Smooth muscle cell (in vitro differentiated cells): ENCODE measurements at regions not wholly inside any gene's neighbourhood (a gene's known extent, or its start where the extent isn't known, plus 50 kb on each side); places are given as distances from the start of the nearest gene placed in this dataset.
A peak's percentile ranks its signal among the peaks of the same experiment; 100 is the strongest.

Source experiments
- DNase-seq: peaks from one replicate; lab custom pipeline; 2025; ENCODE audit not compliant: unreplicated experiment; lab: John Stamatoyannopoulos, UW
- H2AFZ ChIP-seq: fragments of 200-600 bp; sonication (generic); 2 replicates; pipeline ENCODE4 v1.6.0; 2016; ENCODE audit warnings: antibody characterized with exemption, low read depth, mild to moderate bottlenecking
- H3F3A ChIP-seq: fragments of 200-600 bp; sonication (generic); 2 replicates; pipeline ENCODE4 v1.6.0; 2017; ENCODE audit warnings: antibody characterized with exemption, low read depth
- H3K27ac ChIP-seq: fragments of 200-600 bp; sonication (generic); 2 replicates; pipeline ENCODE4 v1.5.1; 2016; ENCODE audit warnings: low read depth, mild to moderate bottlenecking
- H3K27me3 ChIP-seq: fragments of 200-600 bp; sonication (generic); 2 replicates; pipeline ENCODE4 v1.6.1; 2016; ENCODE audit warnings: low read depth, mild to moderate bottlenecking
- H3K36me3 ChIP-seq: fragments of 200-600 bp; sonication (generic); 2 replicates; pipeline ENCODE4 v1.5.1; 2016; ENCODE audit warnings: low read depth
- H3K4me1 ChIP-seq: fragments of 200-600 bp; sonication (generic); 2 replicates; pipeline ENCODE4 v1.5.1; 2016; ENCODE audit warnings: low read depth
- H3K4me2 ChIP-seq: fragments of 200-600 bp; sonication (generic); 2 replicates; pipeline ENCODE4 v1.6.0; 2016; ENCODE audit warnings: mild to moderate bottlenecking
- H3K4me3 ChIP-seq: fragments of 200-600 bp; sonication (generic); 2 replicates; pipeline ENCODE4 v1.5.1; 2016; ENCODE audit warnings: mild to moderate bottlenecking
- H3K79me2 ChIP-seq: fragments of 200-600 bp; sonication (generic); 2 replicates; pipeline ENCODE4 v1.6.0; 2016; ENCODE audit warnings: low read depth, mild to moderate bottlenecking
- H3K9ac ChIP-seq: fragments of 200-600 bp; sonication (generic); 2 replicates; pipeline ENCODE4 v1.6.0; 2016; ENCODE audit warnings: low read depth
- H3K9me3 ChIP-seq: fragments of 200-600 bp; sonication (generic); replicated peaks from 2 replicates; pipeline ENCODE4 v1.5.1; 2016; ENCODE audit warnings: low read depth
- H4K20me1 ChIP-seq: fragments of 200-600 bp; sonication (generic); 2 replicates; pipeline ENCODE4 v1.6.0; 2016; ENCODE audit warnings: low read depth
- CTCF ChIP-seq: fragments of 200-600 bp; sonication (generic); IDR thresholded peaks from 2 replicates; pipeline ENCODE4 v1.5.1; 2017; ENCODE audit warnings: borderline replicate concordance, mild to moderate bottlenecking, antibody characterized with exemption; ENCODE audit not compliant: insufficient read depth, poor library complexity, severe bottlenecking
- WGBS: methylation state at CpG from one replicate; pipeline ENCODE4 v1.1.7; 2016; ENCODE audit warnings: low lambda C conversion rate; 5-methylcytosine and 5-hydroxymethylcytosine counted together

- no peaks in the 10 kb centered on the region for H3K36me3 ChIP-seq
- no peak for TF ChIP-seq CTCF
- 95% methylated on average over 4 of the region's 4 CpGs for WGBS
- no peaks in the 10 kb centered on the region for H3K27me3 ChIP-seq
- H3K9me3 ChIP-seq, result no peaks in the 10 kb centered on the region
- H3K27ac ChIP-seq, result no peak overlapping the region
- H3F3A ChIP-seq, result no peaks in the 10 kb centered on the region
- no peak overlapping the region for H3K4me3 ChIP-seq
- H3K4me1 ChIP-seq, result peaks cover 16% of the 10 kb centered on the region
- DNase-seq, result no peak
- no peak overlapping the region for H2AFZ ChIP-seq
- no peaks in the 10 kb centered on the region for H3K79me2 ChIP-seq
- no peaks in the 10 kb centered on the region for H4K20me1 ChIP-seq
- no peak overlapping the region for H3K4me2 ChIP-seq
- H3K9ac ChIP-seq, result no peak overlapping the region
These were observed 1121.8 kb downstream of the ROBO2 start for GRCh38 chr3:78161736-78162135.

GRCh38 chr3:78163379-78163778 is 1123.5 kb downstream of the ROBO2 start:
- Histone ChIP-seq H3K4me2 (no peak overlapping the region), H3K27ac (no peak overlapping the region), H3K4me1 (peaks cover 16% of the 10 kb centered on the region), H3K4me3 (no peak overlapping the region), H2AFZ (peak overlapping the region; percentile 75), H4K20me1 (no peaks in the 10 kb centered on the region), H3K9ac (no peak overlapping the region), H3K27me3 (no peaks in the 10 kb centered on the region), H3K9me3 (no peaks in the 10 kb centered on the region), H3K79me2 (no peaks in the 10 kb centered on the region), H3F3A (no peaks in the 10 kb centered on the region), H3K36me3 (no peaks in the 10 kb centered on the region)
- no peak for TF ChIP-seq CTCF
- no peak for DNase-seq

- no peaks in the 10 kb centered on the region for H4K20me1 ChIP-seq
- no peak for TF ChIP-seq CTCF
- no peak for DNase-seq
- H3K36me3 ChIP-seq, result no peaks in the 10 kb centered on the region
- no peak overlapping the region for H3K27ac ChIP-seq
- H3K4me2 ChIP-seq, result no peak overlapping the region
- H3K79me2 ChIP-seq, result no peaks in the 10 kb centered on the region
- H2AFZ ChIP-seq, result no peak overlapping the region
- H3F3A ChIP-seq, result no peaks in the 10 kb centered on the region
- no peaks in the 10 kb centered on the region for H3K27me3 ChIP-seq
- H3K4me1 ChIP-seq, result peaks cover 16% of the 10 kb centered on the region
- H3K9me3 ChIP-seq, result no peaks in the 10 kb centered on the region
- no peak overlapping the region for H3K9ac ChIP-seq
- no peak overlapping the region for H3K4me3 ChIP-seq
These were observed 1126.0 kb downstream of the ROBO2 start for GRCh38 chr3:78165876-78166275.

GRCh38 chr3:78174821-78175220 is 1134.9 kb downstream of the ROBO2 start:
- Histone ChIP-seq H3K9me3 (no peaks in the 10 kb centered on the region), H3K4me2 (no peak overlapping the region), H3K27ac (no peak overlapping the region), H3K79me2 (no peaks in the 10 kb centered on the region), H3F3A (no peaks in the 10 kb centered on the region), H4K20me1 (no peaks in the 10 kb centered on the region), H3K4me3 (no peak overlapping the region), H2AFZ (no peak overlapping the region), H3K4me1 (no peaks in the 10 kb centered on the region), H3K36me3 (no peaks in the 10 kb centered on the region), H3K9ac (no peak overlapping the region), H3K27me3 (no peaks in the 10 kb centered on the region)
- WGBS, result 74% methylated on average over 1 of the region's 1 CpG
- no peak for DNase-seq
- TF ChIP-seq CTCF, result no peak
